Calu3 (cell line): ENCODE measurements at regions not wholly inside any gene's neighbourhood (a gene's known extent, or its start where the extent isn't known, plus 50 kb on each side); places are given as distances from the start of the nearest gene placed in this dataset.

Source experiments
- BruUV-seq: library from RNA; stranded (reverse); fragments of 400-500 nt; replicated peaks from 2 replicates; lab custom pipeline; 2021; lab: Mats Ljungman, UMichigan
- CTCF ChIA-PET: fragments of 300-600 bp; sonication (Branson Sonifier 250); formaldehyde crosslinking; loops from one replicate; lab custom pipeline; 2022; ENCODE audit warnings: antibody characterized with exemption; lab: Charles Lee
- DNase-seq: peaks from one replicate; pipeline ENCODE4 v3.0.0; 2022
- H3K27ac Mint-ChIP-seq: one replicate; pipeline ENCODE4 v1.8.0; 2022; ENCODE audit warnings: mixed read lengths; ENCODE audit not compliant: unreplicated experiment
- H3K27me3 Mint-ChIP-seq: one replicate; pipeline ENCODE4 v1.8.0; 2022; ENCODE audit warnings: mixed read lengths; ENCODE audit not compliant: unreplicated experiment
- H3K36me3 Mint-ChIP-seq: one replicate; pipeline ENCODE4 v1.8.0; 2022; ENCODE audit warnings: mild to moderate bottlenecking, moderate library complexity, mixed read lengths; ENCODE audit not compliant: insufficient read depth, unreplicated experiment
- H3K4me1 Mint-ChIP-seq: one replicate; pipeline ENCODE4 v1.8.0; 2022; ENCODE audit warnings: mild to moderate bottlenecking, low read depth, mixed read lengths; ENCODE audit not compliant: unreplicated experiment
- H3K4me3 Mint-ChIP-seq: one replicate; pipeline ENCODE4 v1.8.0; 2022; ENCODE audit warnings: mild to moderate bottlenecking, low read depth, moderate library complexity, mixed read lengths; ENCODE audit not compliant: unreplicated experiment
- H3K9me3 Mint-ChIP-seq: one replicate; pipeline ENCODE4 v1.8.0; 2022; ENCODE audit warnings: low read depth, mixed read lengths; ENCODE audit not compliant: unreplicated experiment
- CTCF ChIP-seq: fragments of 200-600 bp; IDR thresholded peaks from one replicate; pipeline ENCODE4 v1.8.0; 2022; ENCODE audit warnings: antibody characterized with exemption; ENCODE audit not compliant: unreplicated experiment
- intact Hi-C: fragments of 100-400 bp; cut with micrococcal nuclease; formaldehyde crosslinking; loops from one replicate; pipeline ENCODE4 v1.10.0; 2022; ENCODE audit not compliant: unreplicated experiment

DNA sequence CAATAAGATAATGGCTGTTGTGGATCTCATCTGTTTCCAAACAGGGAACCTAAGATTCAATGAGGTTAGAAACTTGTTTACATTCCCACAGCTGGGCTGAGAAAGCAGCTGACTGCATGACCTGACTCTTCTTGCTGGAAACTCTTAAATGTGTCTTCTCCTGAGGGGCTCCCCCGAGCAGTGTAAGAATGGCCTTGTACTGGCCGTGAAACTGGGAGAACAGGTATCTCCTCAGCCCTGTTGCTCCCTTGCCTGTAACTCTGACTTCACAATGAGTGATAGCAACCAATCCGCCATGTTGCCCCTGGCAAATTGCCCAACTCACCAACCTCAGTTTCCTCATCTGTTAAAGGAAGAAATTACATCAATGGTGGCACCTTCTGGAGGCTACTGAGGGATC is 59.1 kb upstream of the CCL2 start:
- TF ChIP-seq CTCF: no peak
- no peak overlapping the region for H3K4me3 Mint-ChIP-seq
- no peak overlapping the region for H3K27ac Mint-ChIP-seq
- no peaks in the 10 kb centered on the region for H3K9me3 Mint-ChIP-seq
- no peaks in the 10 kb centered on the region for H3K4me1 Mint-ChIP-seq
- no peak for DNase-seq
- BruUV-seq: no TSS peak
- no peaks in the 10 kb centered on the region for H3K36me3 Mint-ChIP-seq
- intact Hi-C loops: no loop called here
- H3K27me3 Mint-ChIP-seq: peaks cover 25% of the 10 kb centered on the region
- CTCF ChIA-PET: no interaction called here

- DNase-seq: no peak
- Mint-ChIP-seq H3K36me3 (no peaks in the 10 kb centered on the region), H3K27ac (no peak overlapping the region), H3K27me3 (peaks cover 51% of the 10 kb centered on the region), H3K4me1 (no peaks in the 10 kb centered on the region), H3K4me3 (no peak overlapping the region), H3K9me3 (no peaks in the 10 kb centered on the region)
- CTCF ChIA-PET: interaction anchor here (1.0 to 7.0 kb wide), 2 partner anchors 108 to 162 kb away, joined by 3 to 95 read pairs; no protein-coding TSS in a partner anchor
- intact Hi-C loops: no loop called here
- no TSS peak for BruUV-seq
- TF ChIP-seq CTCF: no peak
Measured at GRCh38 chr17:34198519-34198918, 56.6 kb upstream of the CCL2 start.

- CTCF ChIA-PET: interaction anchor here (1.0 to 7.0 kb wide), 2 partner anchors 107 to 161 kb away, joined by 3 to 95 read pairs; no protein-coding TSS in a partner anchor
- H3K4me1 Mint-ChIP-seq: no peaks in the 10 kb centered on the region
- no peak overlapping the region for H3K4me3 Mint-ChIP-seq
- no peak for TF ChIP-seq CTCF
- intact Hi-C loops: no loop called here
- H3K27me3 Mint-ChIP-seq: peaks cover 60% of the 10 kb centered on the region
- DNase-seq: no peak
- H3K9me3 Mint-ChIP-seq: no peaks in the 10 kb centered on the region
- H3K27ac Mint-ChIP-seq: no peak overlapping the region
- no peaks in the 10 kb centered on the region for H3K36me3 Mint-ChIP-seq
- BruUV-seq: no TSS peak
Measured at GRCh38 chr17:34199454-34199853, 55.6 kb upstream of the CCL2 start.

GRCh38 chr17:34199932-34200534 is 55.1 kb upstream of the CCL2 start:
- H3K27ac Mint-ChIP-seq: no peak overlapping the region
- intact Hi-C loops: loop anchor here (1.0 to 2.0 kb wide), 2 partner anchors 107 to 161 kb away; no protein-coding TSS in a partner anchor
- TF ChIP-seq CTCF: peak; percentile 99
- no peaks in the 10 kb centered on the region for H3K9me3 Mint-ChIP-seq
- CTCF ChIA-PET: interaction anchor here (1.5 to 7.0 kb wide), 2 partner anchors 106 to 161 kb away, joined by 12 to 95 read pairs; no protein-coding TSS in a partner anchor
- peak; percentile 71 for DNase-seq
- H3K4me3 Mint-ChIP-seq: no peak overlapping the region
- no TSS peak for BruUV-seq
- no peaks in the 10 kb centered on the region for H3K36me3 Mint-ChIP-seq
- no peaks in the 10 kb centered on the region for H3K4me1 Mint-ChIP-seq
- H3K27me3 Mint-ChIP-seq: peaks cover 66% of the 10 kb centered on the region
